ENCODE measurements at regions not wholly inside any gene's neighbourhood (a gene's known extent, or its start where the extent isn't known, plus 50 kb on each side); places are given as distances from the start of the nearest gene placed in this dataset.

DNA sequence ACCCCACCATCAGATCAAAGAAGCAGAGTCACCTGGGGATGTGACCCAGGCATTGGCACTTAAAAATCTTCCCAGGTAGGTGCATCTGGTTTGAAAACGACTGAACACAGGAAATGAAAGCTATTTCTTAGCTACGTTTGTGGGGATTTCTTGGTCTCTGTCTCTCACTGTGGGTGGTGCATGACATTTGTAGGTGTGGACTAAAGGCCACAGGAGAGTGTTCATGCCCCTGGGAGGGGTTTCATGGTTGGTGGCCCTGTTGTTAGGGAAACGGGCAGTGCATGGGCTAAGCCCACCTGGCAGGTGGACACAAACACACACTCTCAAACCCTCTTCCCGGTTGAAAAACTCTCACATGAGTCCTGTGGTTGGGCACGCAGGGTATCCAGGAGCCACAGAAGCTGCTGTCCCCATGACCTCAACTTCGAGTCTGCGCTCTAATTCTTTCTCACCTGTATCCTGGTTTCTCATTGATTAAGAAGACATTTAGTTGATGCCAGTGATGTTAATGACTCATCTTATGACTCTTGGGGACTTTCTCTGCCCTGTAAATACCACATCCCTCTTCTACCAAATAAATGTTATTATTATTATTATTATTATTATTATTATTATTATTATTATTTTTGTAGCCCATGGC is 119.4 kb downstream of the MRPS6 start:
- peak; percentile 8 for DNase-seq

DNA sequence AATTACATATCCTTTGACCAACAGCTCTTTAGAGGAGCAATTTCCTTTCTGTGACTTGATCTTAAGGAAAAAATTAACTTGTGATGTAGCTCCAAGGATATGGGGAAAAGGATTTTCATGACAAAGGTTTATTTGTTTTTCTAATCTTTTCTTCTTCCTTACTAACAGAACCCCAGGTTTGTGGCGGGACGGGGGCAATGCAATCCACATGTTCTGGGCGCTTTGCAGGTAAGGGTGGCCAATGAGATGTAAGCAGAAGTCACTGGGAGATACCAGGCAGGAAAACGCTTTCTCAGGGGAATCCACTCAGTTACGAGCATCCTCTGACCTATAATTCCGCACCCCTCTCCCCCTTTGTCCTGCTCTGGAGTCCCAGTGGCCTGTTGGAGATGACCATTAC is 122.0 kb downstream of the MRPS6 start:
- DNase-seq = no peak

DNA sequence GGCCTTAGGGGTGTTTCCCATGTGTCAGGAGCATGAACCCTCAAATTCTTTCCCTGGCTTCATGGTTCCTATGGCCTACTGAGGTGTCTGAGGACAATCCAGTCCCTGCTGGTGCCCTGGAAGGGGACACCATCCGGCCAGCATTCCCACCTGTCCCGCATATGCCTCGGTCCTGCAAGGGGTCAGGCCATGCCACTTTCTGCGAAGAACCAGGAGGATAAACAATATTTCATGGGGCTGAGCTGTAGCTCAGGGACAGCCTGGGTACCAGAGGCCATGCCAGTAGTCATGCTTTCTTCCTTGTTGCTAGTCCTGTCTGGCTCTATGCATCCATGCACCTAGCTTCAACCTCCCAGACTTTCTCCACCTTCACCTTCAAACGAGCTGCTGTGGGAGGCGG is 123.6 kb downstream of the MRPS6 start:
- no peak for DNase-seq

GRCh38 chr21:34197561-34197960 is 124.2 kb downstream of the MRPS6 start:
- DNase-seq = no peak

DNA sequence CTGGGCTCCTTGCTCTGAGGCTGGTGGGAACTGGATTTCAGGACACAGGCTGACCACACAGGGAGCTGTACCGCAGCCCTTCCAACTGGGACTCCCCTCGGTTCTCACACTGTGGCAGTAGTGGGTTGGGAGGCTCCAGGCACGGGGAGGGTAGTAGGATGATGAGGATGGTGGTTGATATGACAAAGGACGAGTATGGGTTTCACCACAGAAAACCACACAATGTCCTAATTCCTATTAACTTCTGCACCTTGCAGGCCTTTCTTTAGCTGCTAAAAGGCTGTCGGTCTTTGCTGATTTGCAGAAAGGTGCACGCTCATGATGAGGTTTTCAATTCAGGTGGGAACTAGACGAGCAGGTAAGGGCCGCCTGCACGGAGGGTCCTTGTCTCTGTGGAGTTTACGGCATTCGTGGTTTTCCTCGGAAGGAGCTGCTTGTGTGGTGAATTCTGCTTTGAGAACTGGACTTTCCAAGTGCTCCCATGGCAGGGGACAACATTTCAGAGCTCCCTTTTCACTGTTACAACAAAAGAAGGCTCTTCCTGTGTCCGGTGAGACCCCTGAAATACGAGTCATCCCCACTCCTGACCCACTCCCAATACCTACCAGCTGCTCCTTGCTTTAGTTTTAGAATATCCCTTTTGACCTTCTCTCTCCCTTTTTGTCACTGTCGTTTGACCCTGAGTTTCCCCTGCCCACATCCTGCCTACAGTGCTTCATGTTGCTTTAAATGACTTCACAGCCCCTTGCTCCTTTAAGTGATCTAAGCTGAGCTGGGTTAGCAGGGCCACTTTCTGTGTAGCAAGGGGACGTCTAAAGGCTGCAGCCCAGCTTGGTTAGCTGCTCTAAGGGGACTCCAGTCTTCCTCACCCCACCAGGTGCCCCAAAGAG is 125.1 kb downstream of the MRPS6 start:
- peak; percentile 41 for DNase-seq

GRCh38 chr21:34199121-34199910 is 125.9 kb downstream of the MRPS6 start:
- no peak for DNase-seq

DNA sequence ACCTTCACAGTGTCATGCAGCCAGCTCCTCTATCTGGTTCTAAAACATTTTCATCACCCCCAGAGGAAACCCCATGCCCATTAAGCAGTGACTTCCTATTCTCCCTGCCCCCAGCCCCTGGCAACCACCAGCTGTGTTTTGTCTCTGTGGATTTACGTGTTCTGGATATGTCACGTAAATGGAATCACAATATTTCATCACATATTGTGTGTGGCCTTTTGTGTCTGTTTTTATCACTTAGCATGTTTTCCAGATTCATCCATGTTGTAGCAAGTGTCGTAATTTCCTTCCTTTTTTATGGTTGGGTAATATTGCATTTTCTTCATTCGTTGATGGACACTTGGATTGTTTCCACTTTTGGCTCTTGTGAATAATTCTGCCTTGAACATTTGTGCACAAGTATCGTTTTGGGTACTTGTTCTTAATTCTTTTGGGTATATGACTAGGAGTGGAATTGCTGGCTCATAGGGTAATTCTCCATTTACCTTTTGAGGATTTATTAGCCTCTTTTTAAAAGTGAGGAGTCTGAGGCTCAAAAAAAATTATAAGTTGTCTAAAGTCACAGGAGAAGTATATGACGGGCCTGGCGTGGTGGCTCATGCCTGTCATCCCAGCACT is 127.0 kb downstream of the MRPS6 start:
- DNase-seq = peak; percentile 0

DNA sequence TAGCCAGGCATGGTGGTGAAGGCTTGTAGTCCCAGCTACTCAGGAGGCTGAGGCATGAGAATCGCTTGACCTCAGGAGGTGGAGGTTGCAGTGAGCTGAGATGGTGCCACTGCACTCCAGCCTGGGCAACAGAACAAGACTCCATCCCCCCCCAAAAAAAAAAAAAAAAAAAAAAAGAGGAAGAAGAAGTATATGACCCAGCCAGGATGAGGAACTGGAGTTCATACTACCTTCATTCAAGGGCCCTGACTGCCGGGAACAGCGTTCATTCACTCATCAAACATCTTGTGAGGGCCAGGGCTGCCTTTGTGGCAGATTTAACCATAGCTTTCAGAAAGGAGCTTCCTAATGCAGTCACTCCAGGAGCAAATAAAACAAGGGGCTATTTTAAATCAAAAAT is 127.6 kb downstream of the MRPS6 start:
- DNase-seq = no peak

DNA sequence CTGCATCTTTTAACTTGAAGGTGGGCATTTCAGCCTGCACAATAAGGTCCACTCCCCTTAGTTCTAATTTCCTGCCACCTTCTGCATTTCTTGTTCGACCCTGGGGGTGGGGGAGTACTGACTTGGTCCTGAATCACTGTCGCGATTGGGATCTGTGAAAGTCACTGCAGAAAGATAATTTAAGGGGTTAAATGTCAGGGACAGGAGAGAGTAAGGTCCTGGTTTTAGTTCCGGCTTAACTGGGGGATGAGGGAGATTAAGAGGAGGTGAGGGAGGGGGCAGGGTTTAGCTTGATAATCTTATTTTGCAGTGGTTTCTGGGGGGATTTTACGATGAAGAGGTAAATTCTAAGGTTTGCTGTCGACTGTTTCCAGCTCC is 128.1 kb downstream of the MRPS6 start:
- DNase-seq = no peak

- no peak for DNase-seq
These were observed 129.4 kb downstream of the MRPS6 start for GRCh38 chr21:34202553-34203372.

- DNase-seq = no peak
These were observed 130.6 kb downstream of the MRPS6 start for GRCh38 chr21:34203851-34204420.

DNA sequence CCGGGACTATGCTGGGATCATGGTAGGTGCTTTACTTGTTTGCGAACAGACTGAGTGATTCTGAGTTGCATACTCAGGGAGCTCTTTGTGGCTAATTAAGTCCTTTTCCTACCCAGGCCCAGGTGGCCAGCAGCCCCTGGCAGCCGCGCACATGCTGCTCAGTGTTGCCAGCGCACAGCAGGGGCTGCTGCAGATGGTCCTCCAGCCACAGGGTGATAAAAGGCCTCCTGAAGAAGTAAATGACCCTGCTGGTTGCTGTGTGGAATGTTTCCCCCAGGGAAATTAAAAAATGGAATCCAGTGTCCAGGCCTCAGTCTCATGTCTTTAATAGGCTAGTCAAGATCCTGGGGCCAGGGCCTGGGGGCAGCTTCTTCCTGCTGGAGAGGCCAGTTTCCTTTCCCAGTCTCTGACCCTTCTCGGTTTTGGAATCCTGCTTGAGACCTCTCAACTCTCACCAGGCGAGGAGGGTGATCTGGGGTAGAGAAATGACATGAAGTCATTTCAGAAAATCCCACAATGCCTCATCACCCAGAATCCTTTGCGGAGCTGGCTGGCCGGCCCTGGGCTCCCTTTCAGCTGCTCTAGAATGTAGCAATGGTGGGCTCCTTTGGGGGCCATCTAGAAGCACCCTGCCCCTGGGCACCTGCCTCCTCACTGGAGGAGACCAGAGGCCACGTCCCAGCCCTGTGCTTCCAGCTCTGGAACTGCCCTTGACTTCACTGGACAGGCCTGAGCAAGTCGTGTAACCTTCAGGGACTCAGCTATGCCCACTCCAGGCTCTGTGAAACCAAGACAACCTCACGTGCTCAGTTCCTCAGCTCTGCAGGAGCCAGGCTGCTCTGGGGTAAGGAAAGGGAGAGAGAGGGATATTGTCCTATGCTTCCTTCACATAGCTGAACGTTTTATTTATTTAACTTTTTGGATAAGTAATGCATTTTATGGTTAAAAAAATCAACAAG is 131.4 kb downstream of the MRPS6 start:
- no peak for DNase-seq

DNA sequence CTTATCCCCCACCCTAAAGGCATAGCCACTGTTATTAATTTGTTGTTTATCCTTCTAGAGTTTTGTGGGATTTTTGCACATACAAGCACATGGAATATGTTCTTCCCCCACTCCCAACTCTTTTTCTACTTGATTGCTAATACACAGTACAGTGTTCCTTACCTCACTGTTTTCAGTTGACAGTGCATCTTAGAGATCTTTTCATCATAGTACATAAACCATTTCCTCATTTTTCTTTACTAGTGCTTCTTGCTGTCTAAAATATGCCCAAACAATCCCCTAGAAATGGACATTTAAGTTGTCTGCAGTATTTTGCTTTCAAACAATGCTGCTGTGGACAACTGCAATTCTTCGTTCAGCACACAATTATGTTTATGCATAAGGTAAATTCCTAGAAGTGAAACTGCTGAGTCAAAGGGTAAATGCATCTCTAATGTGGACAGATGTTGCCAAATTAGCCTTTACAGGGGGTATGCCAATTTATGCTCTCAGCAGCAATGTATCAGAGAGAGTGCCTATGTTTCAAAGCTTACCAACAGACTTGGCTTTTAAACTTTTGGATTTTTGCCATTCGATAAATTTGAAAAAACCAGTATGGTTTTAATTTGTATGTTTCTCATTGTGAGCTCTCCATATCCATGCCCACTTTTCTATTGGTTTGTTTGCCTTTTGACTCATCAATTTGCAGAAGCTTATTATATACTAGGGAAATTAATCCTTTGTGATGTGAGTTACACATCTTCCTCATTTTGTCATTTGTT is 132.6 kb downstream of the MRPS6 start:
- DNase-seq = no peak

DNA sequence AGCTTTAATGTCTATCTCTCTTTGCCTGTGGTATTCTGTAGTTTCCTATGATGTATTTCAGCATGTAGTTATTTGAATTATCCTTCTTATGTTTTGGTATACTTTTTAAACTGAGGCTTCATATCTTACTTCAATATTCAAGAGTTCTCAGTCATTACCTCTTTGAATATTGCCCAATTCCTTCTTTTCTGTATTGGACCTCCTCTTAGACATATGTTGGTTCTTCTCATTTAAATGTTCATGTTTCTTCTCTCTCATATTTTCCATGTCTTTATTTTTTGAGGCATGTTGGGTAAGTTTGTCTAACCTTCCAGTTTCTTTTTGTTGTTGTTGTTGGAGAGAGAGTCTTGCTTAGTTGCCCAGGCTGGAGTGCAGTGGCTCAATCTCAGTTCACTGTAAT is 140.6 kb downstream of the MRPS6 start:
- no peak for DNase-seq

DNA sequence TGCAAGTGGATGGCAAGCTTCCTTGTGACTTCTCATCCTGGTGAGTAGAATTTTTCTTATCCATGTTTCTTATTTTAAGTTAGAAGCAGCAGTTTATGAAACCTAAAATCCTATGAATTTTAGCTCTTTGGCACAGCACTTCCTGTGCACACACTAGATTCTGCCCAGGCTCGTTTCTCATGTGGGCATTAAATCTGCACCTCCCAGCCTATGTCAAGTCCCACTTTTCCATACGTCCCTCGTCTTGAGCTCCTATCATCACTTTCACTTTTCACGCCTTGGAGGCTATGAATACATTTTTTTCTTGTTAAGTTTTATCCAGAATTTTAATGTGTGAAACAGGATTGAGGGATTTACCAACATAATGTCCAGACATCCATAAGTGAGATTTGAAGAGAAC is 142.1 kb downstream of the MRPS6 start:
- no peak for DNase-seq

- no peak for DNase-seq
These were observed 142.7 kb downstream of the MRPS6 start for GRCh38 chr21:34215911-34216717.

DNA sequence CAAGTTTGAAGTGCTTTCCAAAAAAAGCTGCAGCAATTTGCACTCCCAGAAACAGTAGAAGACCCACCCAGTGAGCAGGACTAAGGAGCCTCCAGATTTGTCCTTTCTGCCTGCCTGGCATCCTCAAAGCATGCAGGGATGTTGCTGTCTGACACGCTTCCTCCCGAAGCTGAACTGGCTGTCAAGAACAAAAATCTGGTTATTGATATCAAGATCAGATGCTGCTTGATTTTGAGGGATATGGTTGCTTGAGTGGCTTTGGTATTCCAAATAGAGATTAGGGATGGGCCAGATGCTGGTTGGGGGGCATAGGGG is 143.3 kb downstream of the MRPS6 start:
- no peak for DNase-seq

GRCh38 chr21:34217263-34217662 is 143.9 kb downstream of the MRPS6 start:
- DNase-seq = no peak

DNA sequence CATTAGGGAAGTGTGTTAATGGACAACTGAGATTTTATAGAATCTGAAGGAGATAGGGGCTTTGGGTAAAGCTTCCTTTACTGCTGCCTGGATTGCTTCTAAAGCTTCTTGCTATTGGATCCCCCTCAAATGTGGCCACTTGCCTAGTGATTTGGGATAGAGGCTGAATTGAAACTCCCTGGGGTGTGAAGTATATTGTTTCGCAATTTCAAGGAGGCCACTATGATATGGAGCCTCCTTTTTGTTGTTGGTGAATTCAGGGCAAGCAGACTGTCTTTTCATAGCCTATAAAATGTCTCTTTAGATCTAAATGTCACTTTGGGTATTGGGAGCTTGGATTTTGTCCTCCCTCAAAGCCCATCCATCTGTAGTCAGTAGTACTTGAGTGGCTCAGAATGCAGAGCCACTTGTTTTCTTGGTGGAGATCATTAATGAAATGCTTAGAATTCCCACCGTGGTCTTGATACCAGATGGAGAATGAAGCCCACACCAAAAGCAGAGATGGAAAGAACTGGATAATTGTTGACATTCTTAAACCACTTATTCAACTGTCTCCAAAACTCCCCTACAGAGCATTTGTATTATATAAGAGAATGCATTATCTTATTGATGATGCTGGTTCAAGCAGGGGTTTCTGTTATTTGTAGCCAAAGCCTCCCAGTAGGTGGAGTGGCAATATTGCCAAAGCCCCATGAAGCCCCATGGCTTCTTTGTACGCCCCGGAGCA is 144.3 kb upstream of the KCNE2 start:
- DNase-seq = no peak

Measured in CD4-positive, alpha-beta T cell treated with Interleukin-12 subunit alpha and Interleukin-12 subunit beta, for 1 hour (primary cell).